SK-N-DZ (cell line): ENCODE measurements at regions not wholly inside any gene's neighbourhood (a gene's known extent, or its start where the extent isn't known, plus 50 kb on each side); places are given as distances from the start of the nearest gene placed in this dataset.

Source experiments
- DNase-seq: peaks from one replicate; pipeline ENCODE4 v3.0.0-alpha.2; 2015; ENCODE audit warnings: low spot score
- small RNA-seq, 2 experiments: library from RNA; depleted of rRNA; stranded (forward); fragments of <200 nt; gene quantifications; one replicate each; pipeline ENCODE3, GENCODE V24; 2014

DNA sequence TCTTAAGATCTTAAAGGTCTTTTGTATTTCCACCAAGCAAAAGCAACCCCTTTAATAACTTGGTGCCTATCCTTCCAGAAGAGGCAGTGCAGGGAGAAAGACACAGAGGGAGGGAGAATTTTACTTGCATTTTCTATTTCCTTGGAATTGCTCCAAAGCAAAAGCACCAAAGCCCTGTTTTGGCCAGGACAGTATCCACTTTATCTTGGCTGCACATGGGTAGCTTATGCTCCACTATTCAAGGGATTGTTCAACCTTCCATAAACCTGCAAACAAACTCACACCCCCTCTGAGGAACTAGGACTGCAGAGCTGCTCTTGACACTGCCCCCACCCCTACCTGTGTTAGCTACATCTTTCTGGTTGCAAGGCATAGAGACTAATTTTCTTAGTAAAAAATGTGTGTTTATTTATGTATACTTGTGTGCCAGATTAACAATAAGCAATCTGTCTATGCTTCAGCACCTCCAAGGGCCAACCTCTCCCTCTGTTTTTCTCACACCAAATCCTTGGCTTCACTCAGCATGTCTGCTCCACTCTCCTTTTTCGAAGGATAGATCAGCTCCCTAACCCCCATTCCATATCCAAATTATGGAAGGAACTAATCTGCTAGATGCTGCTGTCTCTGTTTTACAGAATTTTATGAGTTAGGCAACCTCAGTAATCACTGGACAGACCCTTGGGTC, 68.1 kb upstream of the KLF12 start:
- DNase-seq, result no peak

DNA sequence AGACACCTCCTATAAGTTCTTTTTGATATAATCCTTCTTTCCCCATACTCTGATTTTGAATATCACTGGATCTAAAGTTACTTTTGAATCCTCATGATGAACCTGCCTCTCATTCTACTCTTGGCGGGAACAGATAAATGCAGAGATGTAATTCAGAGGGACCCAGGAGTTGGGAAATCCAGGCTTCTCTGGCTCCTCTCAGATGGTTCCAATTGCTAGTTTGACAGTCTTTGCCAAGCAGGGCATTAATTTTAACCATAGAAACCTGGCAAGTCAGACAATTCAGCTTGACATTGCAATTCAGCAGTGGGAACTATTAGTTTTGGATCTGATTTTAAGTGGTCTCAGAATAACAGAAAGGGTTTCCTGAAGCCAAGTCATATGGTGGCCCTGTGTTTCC, 67.3 kb upstream of the KLF12 start:
- DNase-seq, result no peak

GRCh38 chr13:74200081-74200480, 65.9 kb upstream of the KLF12 start:
- DNase-seq, result no peak

DNA sequence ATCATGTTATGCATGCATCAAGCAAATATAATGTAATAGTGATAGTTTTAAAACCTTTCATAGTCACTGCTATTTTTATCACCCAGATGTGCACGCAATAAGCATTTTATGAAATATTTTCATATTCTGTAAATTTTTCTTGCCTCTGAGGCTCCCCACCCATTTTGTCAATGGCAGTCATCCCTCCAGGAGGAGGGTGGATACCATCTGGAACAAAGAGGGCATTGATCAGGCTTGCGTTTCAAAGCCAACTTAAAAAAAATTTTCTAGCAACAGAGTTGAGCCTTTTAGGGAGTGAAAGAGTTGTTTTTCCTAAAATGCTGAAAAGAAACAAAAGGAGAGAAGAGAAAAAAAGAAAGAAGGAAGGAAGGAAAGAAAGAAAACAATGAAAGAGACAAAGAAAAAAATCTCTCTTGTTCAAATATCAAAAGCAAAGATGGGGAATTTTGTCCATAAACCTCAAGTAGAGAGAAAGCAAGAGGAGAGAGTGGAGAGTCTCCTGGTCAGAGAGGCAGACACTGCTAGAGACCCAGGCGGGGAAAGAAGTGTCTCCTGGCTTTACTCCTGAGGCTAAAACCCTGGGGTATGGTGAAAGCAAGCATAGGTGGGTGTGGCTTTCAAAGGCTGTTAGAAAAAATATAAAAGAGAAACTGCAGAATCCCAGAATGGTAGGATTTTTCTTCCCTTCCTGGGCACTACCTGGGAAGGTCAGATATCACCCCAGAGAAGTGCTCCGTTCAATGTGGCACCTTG, 63.6 kb upstream of the KLF12 start:
- no peak for DNase-seq

DNA sequence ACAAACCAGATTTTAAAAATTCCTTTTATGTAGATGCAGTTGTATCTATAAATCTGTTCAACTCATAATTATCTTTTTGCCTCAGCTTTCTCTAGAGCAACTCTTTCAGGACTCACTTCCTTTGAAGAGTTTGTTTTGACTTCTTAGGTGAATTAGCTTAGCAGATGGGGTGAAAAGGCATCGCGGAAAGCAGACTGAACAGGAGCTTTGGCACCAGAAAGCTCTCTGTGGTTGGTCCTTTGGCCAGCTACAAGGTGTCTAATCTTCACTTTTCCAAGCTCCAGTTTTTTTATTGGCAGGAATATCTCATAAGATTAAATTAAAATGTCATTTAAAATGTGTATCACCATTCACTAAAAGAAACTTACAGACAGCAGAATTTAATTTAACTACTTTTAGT, 60.6 kb upstream of the KLF12 start:
- no peak for DNase-seq

DNA sequence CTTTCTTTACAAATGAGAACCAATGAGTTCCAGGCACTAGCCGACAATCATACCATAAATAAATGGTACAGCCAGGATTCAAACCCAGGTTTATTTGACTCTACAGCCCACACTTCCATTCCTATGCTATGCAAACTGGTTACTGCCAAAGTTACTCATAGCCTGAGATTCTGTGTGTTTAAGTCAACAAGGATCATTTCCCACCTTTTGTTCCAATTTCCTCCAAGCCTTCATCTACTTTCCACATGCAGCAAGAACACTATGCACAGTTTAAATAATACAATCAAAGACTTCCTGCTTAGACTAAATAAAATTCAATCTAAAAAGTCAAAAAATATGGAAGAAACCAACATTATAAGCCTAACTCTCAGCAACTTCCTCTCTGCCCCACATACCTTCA, 59.2 kb upstream of the KLF12 start:
- DNase-seq, result no peak

DNA sequence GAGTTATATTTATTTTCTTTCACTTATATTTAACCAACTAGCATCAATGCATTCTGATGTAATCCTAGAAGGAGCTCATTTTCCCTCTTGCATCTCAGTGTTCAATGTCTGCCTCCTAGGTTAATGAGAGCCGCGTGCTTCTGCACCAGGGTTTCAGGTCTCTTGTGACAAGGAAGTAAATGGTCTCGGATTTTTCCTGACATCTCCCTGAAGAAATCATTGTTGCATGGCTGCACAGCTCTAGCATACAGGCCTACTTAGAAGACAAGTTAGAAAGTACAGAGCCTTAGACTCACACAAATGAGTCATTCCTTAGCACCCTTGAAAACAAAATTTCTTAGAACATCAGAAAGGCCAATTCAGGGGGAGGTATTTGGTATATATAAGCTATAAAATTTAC, 57.2 kb upstream of the KLF12 start:
- no peak for DNase-seq

DNA sequence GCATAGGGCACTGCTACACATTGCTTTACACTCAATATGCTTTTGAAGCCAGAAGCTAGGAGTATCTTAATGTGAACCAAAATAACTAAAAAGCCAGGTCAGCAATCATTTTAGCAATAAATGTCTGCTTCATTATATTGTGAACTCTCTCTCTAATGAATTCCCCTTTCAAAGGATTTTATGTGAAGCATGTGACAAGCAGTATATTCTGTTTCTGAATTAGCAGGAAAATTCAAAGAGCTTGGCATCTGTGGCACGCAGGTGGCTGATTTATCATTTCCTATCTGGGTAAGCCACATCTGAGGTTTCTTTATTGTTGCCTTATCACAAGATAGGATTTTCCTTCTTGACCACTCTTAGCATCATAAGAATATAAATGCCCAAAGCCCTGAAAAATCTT, 56.8 kb upstream of the KLF12 start:
- DNase-seq, result no peak

- DNase-seq, result no peak
Observed at GRCh38 chr13:74187564-74187963, 53.4 kb upstream of the KLF12 start.

DNA sequence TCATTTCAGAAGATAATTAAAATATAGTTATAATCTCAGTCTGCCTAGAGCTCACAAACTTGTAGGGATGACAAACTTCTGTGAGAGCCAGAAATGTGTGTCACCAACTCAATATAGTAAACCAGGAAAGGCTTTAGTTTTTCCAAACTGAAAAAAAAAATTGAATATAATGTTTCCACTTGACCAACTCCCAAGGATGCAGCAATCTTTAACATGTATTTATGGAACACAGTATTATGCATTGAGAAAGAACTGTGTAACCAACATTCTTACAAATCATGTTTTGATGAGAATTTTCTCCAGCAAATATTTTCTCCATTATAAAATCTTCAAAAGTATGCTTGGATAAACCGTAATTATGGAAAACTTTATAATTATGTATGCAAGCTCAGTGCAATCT, 50.1 kb upstream of the KLF12 start:
- no peak for DNase-seq

Small RNA genes lying in the stretch of these regions (small RNA-seq; reads per million reads assigned to genes)
- gene RNU6-38P (0 reads per million in 2 experiments), gene RNY1P5 (0.03 to 0.13 reads per million in 2 experiments)
